GM12878 (cell line): ENCODE measurements at regions not wholly inside any gene's neighbourhood (a gene's known extent, or its start where the extent isn't known, plus 50 kb on each side); places are given as distances from the start of the nearest gene placed in this dataset.
A peak's percentile ranks its signal among the peaks of the same experiment; 100 is the strongest.

Experiments used
- BHLHE40 ChIP-seq, 2 experiments: fragments of 450-650 bp in 1 of 2; IDR thresholded peaks; 2 replicates each; pipeline ENCODE4 v1.6.1; 2011 to 2017; ENCODE audit warnings: low read depth in 2 of 2, borderline replicate concordance in 1 of 2, improper control_type of control experiment in 1 of 2, low read length in 1 of 2, mild to moderate bottlenecking in 1 of 2
- CHD2 ChIP-seq: IDR thresholded peaks from 2 replicates; pipeline ENCODE4 v1.6.1; 2011; ENCODE audit warnings: low read depth, low read length, improper control_type of control experiment, borderline replicate concordance
- CTCF ChIP-seq, 3 experiments: IDR thresholded peaks in 2 of 3; conservative IDR thresholded peaks in 1 of 3; 2 replicates each; pipeline ENCODE4 v1.5.1; 2011; ENCODE audit warnings: low read depth in 3 of 3, low read length in 3 of 3, mild to moderate bottlenecking in 3 of 3, control low read depth in 2 of 3, moderate library complexity in 2 of 3, inconsistent platforms in 1 of 3, mixed read lengths in 1 of 3; ENCODE audit not compliant: control insufficient read depth in 2 of 3, insufficient read depth in 1 of 3; ENCODE audit errors: extremely low read depth in 1 of 3
- DPF2 ChIP-seq: fragments of 450-650 bp; IDR thresholded peaks from 2 replicates; pipeline ENCODE4 v1.6.1; 2017; ENCODE audit warnings: mild to moderate bottlenecking
- EP300 ChIP-seq, 2 experiments: fragments of 150-350 bp in 1 of 2; IDR thresholded peaks; 2 replicates each; pipeline ENCODE4 v1.6.1; 2011 to 2012; ENCODE audit warnings: low read depth in 2 of 2, low read length in 2 of 2, borderline replicate concordance in 1 of 2, improper control_type of control experiment in 1 of 2, inconsistent platforms in 1 of 2; ENCODE audit not compliant: control insufficient read depth in 1 of 2
- FOXK2 ChIP-seq: fragments of 450-650 bp; IDR thresholded peaks from 2 replicates; pipeline ENCODE4 v1.6.1; 2017; ENCODE audit warnings: mild to moderate bottlenecking, moderate library complexity
- IKZF1 ChIP-seq: fragments of 450-650 bp; conservative IDR thresholded peaks from 2 replicates; pipeline ENCODE4 v1.6.1; 2017; ENCODE audit warnings: antibody characterized with exemption, mild to moderate bottlenecking
- JUNB ChIP-seq: IDR thresholded peaks from 2 replicates; pipeline ENCODE4 v1.6.1; 2016; ENCODE audit warnings: antibody characterized with exemption, mild to moderate bottlenecking
- KAT2A ChIP-seq: conservative IDR thresholded peaks from 2 replicates; pipeline ENCODE4 v1.6.1; 2011; ENCODE audit warnings: low read depth, low read length; ENCODE audit not compliant: control insufficient read depth
- MTA3 ChIP-seq: IDR thresholded peaks from 2 replicates; pipeline ENCODE4 v1.6.1; 2012; ENCODE audit warnings: low read length, inconsistent platforms, borderline replicate concordance
- NFIC ChIP-seq: IDR thresholded peaks from 2 replicates; pipeline ENCODE4 v1.6.1; 2012; ENCODE audit warnings: low read depth, mild to moderate bottlenecking, inconsistent platforms, low read length, moderate library complexity
- NFYB ChIP-seq: IDR thresholded peaks from 2 replicates; pipeline ENCODE4 v1.6.1; 2011; ENCODE audit warnings: low read depth, mild to moderate bottlenecking, low read length, improper control_type of control experiment, moderate library complexity; ENCODE audit not compliant: insufficient read depth
- SIX5 ChIP-seq: IDR thresholded peaks from 2 replicates; pipeline ENCODE4 v1.6.1; 2011; ENCODE audit warnings: mild to moderate bottlenecking, low read depth, low read length, moderate library complexity; ENCODE audit not compliant: severe bottlenecking
- SKIL ChIP-seq: fragments of 450-650 bp; IDR thresholded peaks from 2 replicates; pipeline ENCODE4 v1.6.1; 2017; ENCODE audit warnings: mild to moderate bottlenecking, low read depth, inconsistent platforms; ENCODE audit not compliant: poor library complexity, severe bottlenecking
- SP1 ChIP-seq: IDR thresholded peaks from one replicate; pipeline ENCODE4 v1.6.1; 2011; ENCODE audit warnings: low read depth, low read length
- SPI1 ChIP-seq: IDR thresholded peaks from 2 replicates; pipeline ENCODE4 v1.6.1; 2011; ENCODE audit warnings: low read depth, mild to moderate bottlenecking, low read length, moderate library complexity, borderline replicate concordance; ENCODE audit not compliant: insufficient read depth
- STAT3 ChIP-seq: IDR thresholded peaks from 2 replicates; pipeline ENCODE4 v1.6.1; 2011; ENCODE audit warnings: low read depth, low read length, improper control_type of control experiment
- ZNF217 ChIP-seq: fragments of 450-650 bp; IDR thresholded peaks from 2 replicates; pipeline ENCODE4 v1.6.1; 2017; ENCODE audit warnings: antibody characterized with exemption, mild to moderate bottlenecking
- TF ChIP-seq, protein P1 (sequence below): IDR thresholded peaks from 2 replicates; pipeline ENCODE4 v1.6.1; 2012; ENCODE audit warnings: low read depth, low read length, improper control_type of control experiment
- TF ChIP-seq, protein P2 (sequence below): fragments of 450-650 bp; IDR thresholded peaks from 2 replicates; pipeline ENCODE4 v1.6.1; 2017; ENCODE audit warnings: mild to moderate bottlenecking, moderate library complexity

DNA sequence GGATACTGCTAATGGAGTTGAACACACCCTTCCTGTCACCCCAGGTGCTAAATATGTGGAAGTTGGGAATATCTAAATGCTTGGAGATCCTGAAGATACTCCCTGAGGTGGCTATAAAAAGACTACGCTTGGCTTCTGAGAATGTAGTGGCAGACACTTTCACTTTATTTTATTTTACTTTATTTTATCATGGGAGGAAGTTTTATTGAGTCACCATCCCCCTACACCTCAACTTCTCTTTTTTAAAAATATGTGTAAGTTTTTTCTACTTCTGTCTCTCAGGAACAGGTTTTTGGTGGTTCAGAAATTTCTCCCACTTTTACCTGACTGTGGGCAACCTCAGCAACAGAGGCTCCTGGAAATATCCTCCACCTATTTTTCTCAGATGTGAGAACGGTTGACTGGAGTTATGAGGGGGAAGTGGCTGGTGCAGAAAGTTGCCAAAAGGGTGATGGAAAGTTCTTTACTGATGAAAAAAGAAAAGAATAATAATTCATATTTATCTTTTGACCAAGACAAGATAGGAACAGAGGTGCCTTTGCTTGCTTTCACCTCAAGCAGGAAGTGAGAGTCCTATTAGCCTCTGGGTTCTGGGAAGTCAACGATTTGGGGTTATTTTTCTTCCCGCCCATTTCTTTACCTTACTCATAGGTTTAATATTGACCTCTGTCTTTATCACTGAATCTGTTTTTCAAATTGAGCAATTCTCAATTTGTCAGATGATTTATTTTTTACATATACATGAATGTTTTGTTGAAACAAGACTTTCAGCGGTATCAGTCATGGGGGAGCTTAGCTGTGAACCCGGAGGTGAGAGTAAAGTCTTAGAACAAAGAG is 103.6 kb downstream of the AHR start (continued):
- no peak for TF ChIP-seq CTCF (IDR thresholded peaks at IDR 0.05 in 2 of 3, conservative IDR thresholded peaks at IDR 0.05 in 1 of 3; ENCODE audit: control insufficient read depth in 2 of 3, extremely low read depth in 1 of 3, insufficient read depth in 1 of 3, low read depth in 3 of 3, low read length in 3 of 3)
- peak; percentile 86 for TF ChIP-seq IKZF1
- peak; percentile 73 for TF ChIP-seq NFIC
- TF ChIP-seq, protein P1, sequence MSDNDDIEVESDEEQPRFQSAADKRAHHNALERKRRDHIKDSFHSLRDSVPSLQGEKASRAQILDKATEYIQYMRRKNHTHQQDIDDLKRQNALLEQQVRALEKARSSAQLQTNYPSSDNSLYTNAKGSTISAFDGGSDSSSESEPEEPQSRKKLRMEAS = no peak
- TF ChIP-seq SP1 = peak; percentile 25
- TF ChIP-seq JUNB = peak; percentile 73
- TF ChIP-seq BHLHE40 (IDR thresholded peaks at IDR 0.05; ENCODE audit: borderline replicate concordance in 1 of 2, low read depth in 2 of 2, low read length in 1 of 2) = peak; percentile 17 to 25; a peak in 1 of 4 replicates
- TF ChIP-seq NFYB = no peak
- TF ChIP-seq SKIL = peak; percentile 51
- peak; percentile 73 for TF ChIP-seq DPF2
- TF ChIP-seq CHD2 = peak; percentile 30; the same call in 1 of the 2 replicates
- no peak for TF ChIP-seq SIX5
- TF ChIP-seq EP300 (IDR thresholded peaks at IDR 0.05; ENCODE audit: borderline replicate concordance in 1 of 2, control insufficient read depth in 1 of 2, low read depth in 2 of 2, low read length in 2 of 2) = peak; percentile 81 to 85
- peak; percentile 58; the same call in 1 of the 2 replicates for TF ChIP-seq ZNF217
- TF ChIP-seq STAT3 = peak; percentile 98
- TF ChIP-seq FOXK2 = no peak
- peak; percentile 67; the same call in 1 of the 2 replicates for TF ChIP-seq MTA3
- TF ChIP-seq, protein P2, sequence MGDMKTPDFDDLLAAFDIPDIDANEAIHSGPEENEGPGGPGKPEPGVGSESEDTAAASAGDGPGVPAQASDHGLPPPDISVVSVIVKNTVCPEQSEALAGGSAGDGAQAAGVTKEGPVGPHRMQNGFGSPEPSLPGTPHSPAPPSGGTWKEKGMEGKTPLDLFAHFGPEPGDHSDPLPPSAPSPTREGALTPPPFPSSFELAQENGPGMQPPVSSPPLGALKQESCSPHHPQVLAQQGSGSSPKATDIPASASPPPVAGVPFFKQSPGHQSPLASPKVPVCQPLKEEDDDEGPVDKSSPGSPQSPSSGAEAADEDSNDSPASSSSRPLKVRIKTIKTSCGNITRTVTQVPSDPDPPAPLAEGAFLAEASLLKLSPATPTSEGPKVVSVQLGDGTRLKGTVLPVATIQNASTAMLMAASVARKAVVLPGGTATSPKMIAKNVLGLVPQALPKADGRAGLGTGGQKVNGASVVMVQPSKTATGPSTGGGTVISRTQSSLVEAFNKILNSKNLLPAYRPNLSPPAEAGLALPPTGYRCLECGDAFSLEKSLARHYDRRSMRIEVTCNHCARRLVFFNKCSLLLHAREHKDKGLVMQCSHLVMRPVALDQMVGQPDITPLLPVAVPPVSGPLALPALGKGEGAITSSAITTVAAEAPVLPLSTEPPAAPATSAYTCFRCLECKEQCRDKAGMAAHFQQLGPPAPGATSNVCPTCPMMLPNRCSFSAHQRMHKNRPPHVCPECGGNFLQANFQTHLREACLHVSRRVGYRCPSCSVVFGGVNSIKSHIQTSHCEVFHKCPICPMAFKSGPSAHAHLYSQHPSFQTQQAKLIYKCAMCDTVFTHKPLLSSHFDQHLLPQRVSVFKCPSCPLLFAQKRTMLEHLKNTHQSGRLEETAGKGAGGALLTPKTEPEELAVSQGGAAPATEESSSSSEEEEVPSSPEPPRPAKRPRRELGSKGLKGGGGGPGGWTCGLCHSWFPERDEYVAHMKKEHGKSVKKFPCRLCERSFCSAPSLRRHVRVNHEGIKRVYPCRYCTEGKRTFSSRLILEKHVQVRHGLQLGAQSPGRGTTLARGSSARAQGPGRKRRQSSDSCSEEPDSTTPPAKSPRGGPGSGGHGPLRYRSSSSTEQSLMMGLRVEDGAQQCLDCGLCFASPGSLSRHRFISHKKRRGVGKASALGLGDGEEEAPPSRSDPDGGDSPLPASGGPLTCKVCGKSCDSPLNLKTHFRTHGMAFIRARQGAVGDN = 0 out of 2 replicates have a peak, but pooled peaks have one; percentile 30
- TF ChIP-seq KAT2A = no peak
- TF ChIP-seq SPI1 = peak; percentile 86
